Mesothelial cell of epicardium (in vitro differentiated cells): ENCODE measurements at regions not wholly inside any gene's neighbourhood (a gene's known extent, or its start where the extent isn't known, plus 50 kb on each side); places are given as distances from the start of the nearest gene placed in this dataset.

Experiments used
- DNase-seq, 2 experiments: peaks; one replicate each; pipeline ENCODE4 v3.0.0; 2021; ENCODE audit warnings: low spot score in 2 of 2; ENCODE audit not compliant: unreplicated experiment in 2 of 2
- H3K27ac Mint-ChIP-seq: 2 replicates; pipeline ENCODE4 v1.8.0; 2021; ENCODE audit warnings: mixed read lengths
- H3K27me3 Mint-ChIP-seq: 2 replicates; pipeline ENCODE4 v1.8.0; 2021; ENCODE audit warnings: low read depth, mixed read lengths
- H3K36me3 Mint-ChIP-seq: 2 replicates; pipeline ENCODE4 v1.8.0; 2021; ENCODE audit warnings: mixed read lengths
- H3K4me1 Mint-ChIP-seq: 2 replicates; pipeline ENCODE4 v1.8.0; 2021; ENCODE audit warnings: mixed read lengths
- H3K4me3 Mint-ChIP-seq: 2 replicates; pipeline ENCODE4 v1.8.0; 2021; ENCODE audit warnings: mild to moderate bottlenecking, moderate library complexity, mixed read lengths
- H3K9me3 Mint-ChIP-seq: 2 replicates; pipeline ENCODE4 v1.8.0; 2021; ENCODE audit warnings: mixed read lengths
- CTCF ChIP-seq: fragments of 200-600 bp; sonication (generic); IDR thresholded peaks from one replicate; pipeline ENCODE4 v1.5.0; 2021; ENCODE audit warnings: antibody characterized with exemption; ENCODE audit not compliant: unreplicated experiment

- Mint-ChIP-seq H3K9me3 (no peaks in the 10 kb centered on the region), H3K4me3 (no peak overlapping the region), H3K27ac (no peak overlapping the region), H3K36me3 (no peaks in the 10 kb centered on the region), H3K27me3 (no peaks in the 10 kb centered on the region), H3K4me1 (peaks cover 5% of the 10 kb centered on the region)
- no peak for DNase-seq
- TF ChIP-seq CTCF = no peak
Observed at GRCh38 chr2:167856190-167856589, 391.2 kb downstream of the STK39 start.

- no peaks in the 10 kb centered on the region for H3K9me3 Mint-ChIP-seq
- no peak for DNase-seq
- no peaks in the 10 kb centered on the region for H3K27me3 Mint-ChIP-seq
- no peak for TF ChIP-seq CTCF
- peaks cover 5% of the 10 kb centered on the region for H3K4me1 Mint-ChIP-seq
- no peaks in the 10 kb centered on the region for H3K36me3 Mint-ChIP-seq
- H3K4me3 Mint-ChIP-seq = no peak overlapping the region
- H3K27ac Mint-ChIP-seq = no peak overlapping the region
Observed at GRCh38 chr2:167855211-167855610, 392.2 kb downstream of the STK39 start.

GRCh38 chr2:167853717-167854116, 393.7 kb downstream of the STK39 start:
- no peak for TF ChIP-seq CTCF
- H3K36me3 Mint-ChIP-seq = peaks cover 1% of the 10 kb centered on the region

GRCh38 chr2:167851876-167852275, 395.5 kb downstream of the STK39 start:
- no peak overlapping the region for H3K27ac Mint-ChIP-seq
- H3K27me3 Mint-ChIP-seq = no peaks in the 10 kb centered on the region
- H3K4me3 Mint-ChIP-seq = no peak overlapping the region
- H3K36me3 Mint-ChIP-seq = peaks cover 1% of the 10 kb centered on the region
- DNase-seq = no peak
- no peak for TF ChIP-seq CTCF
- H3K9me3 Mint-ChIP-seq = peaks cover 25% of the 10 kb centered on the region
- H3K4me1 Mint-ChIP-seq = no peaks in the 10 kb centered on the region

More at GRCh38 chr2:167853717-167854116, 393.7 kb downstream of the STK39 start:
- Mint-ChIP-seq H3K4me1 (peaks cover 5% of the 10 kb centered on the region), H3K4me3 (no peak overlapping the region), H3K27me3 (no peaks in the 10 kb centered on the region), H3K27ac (no peak overlapping the region), H3K9me3 (peaks cover 11% of the 10 kb centered on the region)
- DNase-seq = no peak

- H3K27me3 Mint-ChIP-seq = no peaks in the 10 kb centered on the region
- DNase-seq = no peak
- H3K27ac Mint-ChIP-seq = no peak overlapping the region
- no peak for TF ChIP-seq CTCF
- H3K9me3 Mint-ChIP-seq = peaks cover 29% of the 10 kb centered on the region
- peaks cover 1% of the 10 kb centered on the region for H3K36me3 Mint-ChIP-seq
- no peaks in the 10 kb centered on the region for H3K4me1 Mint-ChIP-seq
- H3K4me3 Mint-ChIP-seq = no peak overlapping the region
Observed at GRCh38 chr2:167851323-167851860, 396.0 kb downstream of the STK39 start.
